ENCODE measurements at regions not wholly inside any gene's neighbourhood (a gene's known extent, or its start where the extent isn't known, plus 50 kb on each side); places are given as distances from the start of the nearest gene placed in this dataset.

- CTCF ChIA-PET, result no interaction called here
- POLR2A ChIA-PET, result no interaction called here
These were observed 58.9 kb upstream of the CTNNA2 start for GRCh38 chr2:79453918-79454317.

- ChIA-PET CTCF (no interaction called here), POLR2A (no interaction called here)
These were observed 60.2 kb upstream of the CTNNA2 start for GRCh38 chr2:79452651-79453050.

- ChIA-PET CTCF (no interaction called here), POLR2A (no interaction called here)
These were observed 65.4 kb upstream of the CTNNA2 start for GRCh38 chr2:79447463-79447862.

- CTCF ChIA-PET, result no interaction called here
- POLR2A ChIA-PET, result no interaction called here
These were observed 66.5 kb upstream of the CTNNA2 start for GRCh38 chr2:79446313-79446712.

GRCh38 chr2:79437433-79438267, 75.2 kb upstream of the CTNNA2 start:
- ChIA-PET CTCF (no interaction called here), POLR2A (no interaction called here)

GRCh38 chr2:79434362-79434761, 78.5 kb upstream of the CTNNA2 start:
- POLR2A ChIA-PET, result no interaction called here
- CTCF ChIA-PET, result no interaction called here

GRCh38 chr2:79432731-79433146, 80.1 kb upstream of the CTNNA2 start:
- ChIA-PET POLR2A (no interaction called here), CTCF (no interaction called here)

- ChIA-PET POLR2A (no interaction called here), CTCF (no interaction called here)
These were observed 84.1 kb upstream of the CTNNA2 start for GRCh38 chr2:79428745-79429144.

- POLR2A ChIA-PET, result no interaction called here
- CTCF ChIA-PET, result no interaction called here
These were observed 98.2 kb upstream of the CTNNA2 start for GRCh38 chr2:79414690-79415089.

GRCh38 chr2:79394485-79394859, 118.4 kb upstream of the CTNNA2 start:
- POLR2A ChIA-PET, result no interaction called here
- CTCF ChIA-PET, result no interaction called here

GRCh38 chr2:79393806-79394484, 118.9 kb upstream of the CTNNA2 start:
- POLR2A ChIA-PET, result no interaction called here
- CTCF ChIA-PET, result no interaction called here

GRCh38 chr2:79393107-79393685, 119.7 kb upstream of the CTNNA2 start:
- CTCF ChIA-PET, result no interaction called here

GRCh38 chr2:79389481-79389880, 123.4 kb upstream of the CTNNA2 start:
- ChIA-PET CTCF (no interaction called here), POLR2A (no interaction called here)

More at GRCh38 chr2:79393107-79393685, 119.7 kb upstream of the CTNNA2 start:
- POLR2A ChIA-PET, result no interaction called here

- ChIA-PET CTCF (no interaction called here), POLR2A (no interaction called here)
These were observed 124.8 kb upstream of the CTNNA2 start for GRCh38 chr2:79388024-79388423.

- ChIA-PET POLR2A (no interaction called here), CTCF (no interaction called here)
These were observed 125.4 kb upstream of the CTNNA2 start for GRCh38 chr2:79387431-79387830.

GRCh38 chr2:79383681-79384080, 129.2 kb upstream of the CTNNA2 start:
- ChIA-PET CTCF (no interaction called here), POLR2A (no interaction called here)

- ChIA-PET POLR2A (no interaction called here), CTCF (no interaction called here)
These were observed 137.0 kb upstream of the CTNNA2 start for GRCh38 chr2:79375817-79376216.

GRCh38 chr2:79373358-79374130, 139.3 kb upstream of the CTNNA2 start:
- ChIA-PET POLR2A (no interaction called here), CTCF (no interaction called here)

- CTCF ChIA-PET, result no interaction called here
- POLR2A ChIA-PET, result no interaction called here
These were observed 141.8 kb upstream of the CTNNA2 start for GRCh38 chr2:79370976-79371538.

- CTCF ChIA-PET, result no interaction called here
- POLR2A ChIA-PET, result no interaction called here
These were observed 143.7 kb upstream of the CTNNA2 start for GRCh38 chr2:79369127-79369526.
